ENCODE measurements at regions not wholly inside any gene's neighbourhood (a gene's known extent, or its start where the extent isn't known, plus 50 kb on each side); places are given as distances from the start of the nearest gene placed in this dataset.

DNA sequence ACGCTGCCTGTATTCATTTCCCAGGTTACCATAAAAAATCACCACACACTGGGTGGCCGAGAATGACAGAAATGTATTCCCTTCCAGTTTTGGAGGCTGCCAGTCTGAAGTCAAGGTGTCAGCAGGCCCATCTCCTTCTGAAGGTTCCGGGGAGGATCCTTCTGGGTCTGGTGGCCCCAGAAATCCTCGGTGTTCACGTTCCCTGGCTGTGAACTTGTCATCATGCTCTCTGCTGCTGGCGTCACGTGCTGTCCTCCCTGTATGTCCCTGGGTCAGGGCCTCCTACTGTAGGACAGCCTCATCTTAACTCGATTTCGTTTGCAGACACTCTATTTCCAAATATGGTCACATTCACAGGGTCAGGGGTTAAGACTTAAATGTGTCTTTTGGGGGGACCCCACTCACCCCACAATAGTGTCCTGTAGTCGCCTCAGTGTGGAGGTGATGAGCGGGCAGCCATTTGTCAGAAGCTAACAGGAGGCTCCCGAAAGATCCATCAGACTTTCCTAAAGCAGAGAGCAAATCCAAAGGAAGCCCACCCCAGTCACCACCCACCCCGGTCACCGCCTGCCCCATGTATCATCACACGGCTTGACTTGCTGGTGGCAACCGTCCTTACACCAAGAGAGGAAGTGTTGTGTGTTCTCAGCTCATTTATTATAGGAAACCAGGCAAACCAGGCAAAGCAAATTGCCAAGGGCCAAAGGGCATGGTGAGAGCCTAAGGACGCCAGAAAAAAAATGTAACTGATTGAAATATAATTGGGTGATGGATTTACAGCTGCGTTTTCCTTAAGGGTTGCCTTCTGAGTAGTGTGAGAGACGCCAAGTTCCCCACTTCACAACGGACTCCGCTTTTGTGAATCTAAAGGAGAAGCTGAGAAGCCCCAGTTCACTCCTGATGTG, 148.8 kb upstream of the ZNF236 start:
- Histone ChIP-seq H3K27ac (ENCODE audit: low read length) (no peak overlapping the region), H3K4me1 (ENCODE audit: insufficient read depth, low read length) (no peaks in the 10 kb centered on the region), H3K9me3 (ENCODE audit: insufficient read depth, low read length, severe bottlenecking) (no peaks in the 10 kb centered on the region), H3K79me2 (ENCODE audit: insufficient read depth, low read length) (no peaks in the 10 kb centered on the region), H3K9ac (ENCODE audit: low read depth, low read length) (no peak overlapping the region), H3K36me3 (ENCODE audit: insufficient read depth, low read length) (no peaks in the 10 kb centered on the region), H3K4me3 (ENCODE audit: low read depth in 1 of 2, low read length in 2 of 2) (no peak overlapping the region), H3K4me2 (ENCODE audit: insufficient read depth, low read length) (no peak overlapping the region), H2AFZ (ENCODE audit: low read depth, low read length) (no peak overlapping the region), H4K20me1 (ENCODE audit: insufficient read depth, low read length) (no peaks in the 10 kb centered on the region), H3K27me3 (ENCODE audit: insufficient read depth, low read length, poor library complexity) (peaks cover 1% of the 10 kb centered on the region)
- ATAC-seq (ENCODE audit: insufficient read depth, low read depth) (no peak), DNase-seq (no peak)
- TF ChIP-seq, protein P1, sequence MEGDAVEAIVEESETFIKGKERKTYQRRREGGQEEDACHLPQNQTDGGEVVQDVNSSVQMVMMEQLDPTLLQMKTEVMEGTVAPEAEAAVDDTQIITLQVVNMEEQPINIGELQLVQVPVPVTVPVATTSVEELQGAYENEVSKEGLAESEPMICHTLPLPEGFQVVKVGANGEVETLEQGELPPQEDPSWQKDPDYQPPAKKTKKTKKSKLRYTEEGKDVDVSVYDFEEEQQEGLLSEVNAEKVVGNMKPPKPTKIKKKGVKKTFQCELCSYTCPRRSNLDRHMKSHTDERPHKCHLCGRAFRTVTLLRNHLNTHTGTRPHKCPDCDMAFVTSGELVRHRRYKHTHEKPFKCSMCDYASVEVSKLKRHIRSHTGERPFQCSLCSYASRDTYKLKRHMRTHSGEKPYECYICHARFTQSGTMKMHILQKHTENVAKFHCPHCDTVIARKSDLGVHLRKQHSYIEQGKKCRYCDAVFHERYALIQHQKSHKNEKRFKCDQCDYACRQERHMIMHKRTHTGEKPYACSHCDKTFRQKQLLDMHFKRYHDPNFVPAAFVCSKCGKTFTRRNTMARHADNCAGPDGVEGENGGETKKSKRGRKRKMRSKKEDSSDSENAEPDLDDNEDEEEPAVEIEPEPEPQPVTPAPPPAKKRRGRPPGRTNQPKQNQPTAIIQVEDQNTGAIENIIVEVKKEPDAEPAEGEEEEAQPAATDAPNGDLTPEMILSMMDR (IDR thresholded peaks at IDR 0.05; ENCODE audit: borderline replicate concordance, extremely low read depth, low read length, poor library complexity, severe bottlenecking) = no peak
- TF ChIP-seq EZH2 (IDR thresholded peaks at IDR 0.05; ENCODE audit: borderline replicate concordance, low read depth, low read length, severe bottlenecking) = no peak

- DNase-seq (no peak), ATAC-seq (ENCODE audit: insufficient read depth, low read depth) (no peak)
- TF ChIP-seq, protein P1 (IDR thresholded peaks at IDR 0.05; ENCODE audit: borderline replicate concordance, extremely low read depth, low read length, poor library complexity, severe bottlenecking) = no peak
- no peak for TF ChIP-seq EZH2 (IDR thresholded peaks at IDR 0.05; ENCODE audit: borderline replicate concordance, low read depth, low read length, severe bottlenecking)
- H2AFZ ChIP-seq (ENCODE audit: low read depth, low read length) = no peak overlapping the region
- no peak overlapping the region for H3K9ac ChIP-seq (ENCODE audit: low read depth, low read length)
- H3K4me1 ChIP-seq (ENCODE audit: insufficient read depth, low read length) = no peaks in the 10 kb centered on the region
- H4K20me1 ChIP-seq (ENCODE audit: insufficient read depth, low read length) = no peaks in the 10 kb centered on the region
- no peaks in the 10 kb centered on the region for H3K27me3 ChIP-seq (ENCODE audit: insufficient read depth, low read length, poor library complexity)
- H3K4me3 ChIP-seq (ENCODE audit: low read depth in 1 of 2, low read length in 2 of 2) = no peak overlapping the region
- H3K27ac ChIP-seq (ENCODE audit: low read length) = no peak overlapping the region
- no peaks in the 10 kb centered on the region for H3K36me3 ChIP-seq (ENCODE audit: insufficient read depth, low read length)
- no peak overlapping the region for H3K4me2 ChIP-seq (ENCODE audit: insufficient read depth, low read length)
- H3K79me2 ChIP-seq (ENCODE audit: insufficient read depth, low read length) = no peaks in the 10 kb centered on the region
- no peaks in the 10 kb centered on the region for H3K9me3 ChIP-seq (ENCODE audit: insufficient read depth, low read length, severe bottlenecking)
Observed at GRCh38 chr18:76672627-76673026, 149.7 kb upstream of the ZNF236 start.

DNA sequence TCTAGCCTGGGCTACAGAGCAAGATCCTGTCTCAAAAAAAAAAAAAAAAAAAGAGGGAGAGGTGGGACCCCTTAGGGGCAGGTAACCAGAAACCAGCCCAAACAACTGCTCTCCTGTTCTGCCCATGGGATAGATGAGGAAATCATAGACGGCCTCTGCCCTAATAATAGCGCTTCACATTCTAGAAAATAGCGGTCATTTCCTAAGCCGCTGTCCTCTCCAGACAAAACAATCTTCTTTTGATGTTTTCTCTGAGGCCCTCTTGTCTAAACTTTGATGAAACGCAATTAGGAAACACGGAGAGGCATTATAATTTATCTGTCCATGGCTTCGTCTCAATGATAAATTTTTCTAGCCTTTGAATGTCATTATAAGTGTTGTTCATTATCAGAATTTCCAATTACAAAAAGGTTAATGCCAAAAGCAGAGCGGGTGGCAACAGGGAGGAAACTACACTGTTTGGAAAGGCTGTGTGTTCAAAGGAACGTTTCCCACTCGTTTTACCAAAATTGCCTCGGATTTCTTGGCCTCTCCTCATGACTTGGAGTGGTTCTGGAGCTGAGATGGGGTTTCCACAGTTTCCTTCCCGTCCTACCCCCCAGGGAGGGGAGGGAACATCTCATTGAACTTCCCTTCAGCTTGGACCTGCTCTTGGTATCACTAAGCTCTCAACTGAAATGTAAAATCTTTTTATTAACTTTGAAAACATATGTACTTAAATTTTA, 151.6 kb upstream of the ZNF236 start:
- Histone ChIP-seq H3K27me3 (ENCODE audit: insufficient read depth, low read length, poor library complexity) (no peaks in the 10 kb centered on the region), H3K79me2 (ENCODE audit: insufficient read depth, low read length) (no peaks in the 10 kb centered on the region), H4K20me1 (ENCODE audit: insufficient read depth, low read length) (no peaks in the 10 kb centered on the region), H3K9ac (ENCODE audit: low read depth, low read length) (no peak overlapping the region), H2AFZ (ENCODE audit: low read depth, low read length) (no peak overlapping the region), H3K4me1 (ENCODE audit: insufficient read depth, low read length) (no peaks in the 10 kb centered on the region), H3K27ac (ENCODE audit: low read length) (no peak overlapping the region), H3K9me3 (ENCODE audit: insufficient read depth, low read length, severe bottlenecking) (no peaks in the 10 kb centered on the region), H3K36me3 (ENCODE audit: insufficient read depth, low read length) (no peaks in the 10 kb centered on the region), H3K4me3 (ENCODE audit: low read depth in 1 of 2, low read length in 2 of 2) (no peak overlapping the region), H3K4me2 (ENCODE audit: insufficient read depth, low read length) (no peak overlapping the region)
- TF ChIP-seq EZH2 (IDR thresholded peaks at IDR 0.05; ENCODE audit: borderline replicate concordance, low read depth, low read length, severe bottlenecking) = no peak
- TF ChIP-seq, protein P1 (IDR thresholded peaks at IDR 0.05; ENCODE audit: borderline replicate concordance, extremely low read depth, low read length, poor library complexity, severe bottlenecking) = no peak
- ATAC-seq (ENCODE audit: insufficient read depth, low read depth) (no peak), DNase-seq (no peak)

All from DND-41 (cell line).